H1 (cell line): ENCODE measurements at regions not wholly inside any gene's neighbourhood (a gene's known extent, or its start where the extent isn't known, plus 50 kb on each side); places are given as distances from the start of the nearest gene placed in this dataset.

Source experiments
- CTCF ChIA-PET: fragments of 300-600 bp; sonication (Branson Sonifier 250); formaldehyde crosslinking; loops from one replicate; lab custom pipeline; 2021; ENCODE audit not compliant: partially characterized antibody; lab: Charles Lee
- POLR2A ChIA-PET: fragments of 300-600 bp; sonication (Branson Sonifier 250); formaldehyde crosslinking; loops from one replicate; lab custom pipeline; 2021; ENCODE audit warnings: inconsistent platforms; ENCODE audit not compliant: partially characterized antibody; lab: Charles Lee
- DNase-seq, 2 experiments: peaks; one replicate each; pipeline versions ENCODE4 v3.0.0 to v3.0.0-alpha.2; 2010 to 2022; ENCODE audit warnings: low spot score in 2 of 2, low read depth in 1 of 2, mixed read lengths in 1 of 2
- FAIRE-seq: peaks from 2 replicates; lab custom pipeline; 2011; peaks lifted over from hg19 to GRCh38; lab: Jason Lieb, UNC
- H2AFZ ChIP-seq: 2 replicates; pipeline ENCODE4 v1.8.1; 2012; ENCODE audit warnings: low read length, inconsistent platforms
- H2AK5ac ChIP-seq: 2 replicates; pipeline ENCODE4 v1.6.1; 2013; ENCODE audit warnings: low read depth, low read length
- H2BK120ac ChIP-seq: replicated peaks from 2 replicates; pipeline ENCODE3; 2013; ENCODE audit warnings: low read depth, low read length, inconsistent platforms
- H2BK12ac ChIP-seq: 2 replicates; pipeline ENCODE4 v1.6.1; 2013; ENCODE audit warnings: low read depth, low read length
- H2BK15ac ChIP-seq: 2 replicates; pipeline ENCODE4 v1.6.1; 2013; ENCODE audit warnings: low read length
- H2BK20ac ChIP-seq: 2 replicates; pipeline ENCODE4 v1.6.1; 2013; ENCODE audit warnings: low read length
- H2BK5ac ChIP-seq: 2 replicates; pipeline ENCODE4 v1.6.1; 2013; ENCODE audit warnings: low read depth, low read length
- H3K14ac ChIP-seq: 2 replicates; pipeline ENCODE4 v1.6.1; 2013; ENCODE audit warnings: inconsistent platforms; ENCODE audit not compliant: insufficient read length
- H3K18ac ChIP-seq: 2 replicates; pipeline ENCODE4 v1.6.1; 2013; ENCODE audit warnings: low read length; ENCODE audit errors: extremely low read depth
- H3K23ac ChIP-seq: 2 replicates; pipeline ENCODE4 v1.6.1; 2013; ENCODE audit warnings: inconsistent platforms; ENCODE audit not compliant: insufficient read length
- H3K23me2 ChIP-seq: 2 replicates; pipeline ENCODE4 v1.6.1; 2013; ENCODE audit warnings: low read depth, low read length
- H3K27ac ChIP-seq: 2 replicates; pipeline ENCODE4 v1.6.1; 2011; ENCODE audit warnings: low read depth, low read length, inconsistent platforms
- H3K27me3 ChIP-seq, 4 experiments: replicated peaks in 1 of 4; 1 replicate in 1 of 4; 2 replicates in 3 of 4; pipeline versions ENCODE4 v1.6.1 to v1.8.1; 2011 to 2013; ENCODE audit warnings: low read length in 3 of 4, mild to moderate bottlenecking in 3 of 4, inconsistent platforms in 2 of 4, mixed read lengths in 2 of 4, moderate library complexity in 1 of 4; ENCODE audit not compliant: control insufficient read depth in 3 of 4, insufficient read depth in 3 of 4; ENCODE audit errors: extremely low read depth in 1 of 4
- H3K36me3 ChIP-seq, 4 experiments: 2 replicates each; pipeline versions ENCODE4 v1.6.1 to v1.8.1; 2011 to 2013; ENCODE audit warnings: mild to moderate bottlenecking in 4 of 4, low read length in 3 of 4, moderate library complexity in 2 of 4, control low read depth in 1 of 4, inconsistent platforms in 1 of 4; ENCODE audit not compliant: insufficient read depth in 4 of 4, control insufficient read depth in 2 of 4
- H3K4ac ChIP-seq: replicated peaks from 2 replicates; pipeline ENCODE3; 2013; ENCODE audit warnings: low read length, low read depth, mixed read lengths, inconsistent platforms; ENCODE audit not compliant: insufficient read length
- H3K4me1 ChIP-seq, 4 experiments: replicated peaks in 1 of 4; 1 replicate in 1 of 4; 2 replicates in 3 of 4; pipeline versions ENCODE4 v1.6.1 to v1.8.1; 2011 to 2013; ENCODE audit warnings: low read length in 3 of 4, inconsistent platforms in 2 of 4, mixed read lengths in 1 of 4; ENCODE audit not compliant: insufficient read depth in 4 of 4, control insufficient read depth in 3 of 4
- H3K4me2 ChIP-seq, 2 experiments: 2 replicates each; pipeline versions ENCODE4 v1.6.1 to v1.8.1; 2011 to 2013; ENCODE audit warnings: low read depth in 2 of 2, low read length in 2 of 2, control low read depth in 1 of 2, inconsistent platforms in 1 of 2, mild to moderate bottlenecking in 1 of 2; ENCODE audit not compliant: insufficient read depth in 1 of 2
- H3K4me3 ChIP-seq, 4 experiments: fragments of 200-600, 300-600 bp in 1 of 4; sonication (generic), shearing (Covaris generic), sonication (Bioruptor Twin) in 1 of 4; 2 replicates each; pipeline versions ENCODE4 v1.5.1 to v1.8.1; 2011 to 2016; ENCODE audit warnings: low read length in 4 of 4, low read depth in 3 of 4, control low read depth in 2 of 4, inconsistent platforms in 2 of 4, mild to moderate bottlenecking in 2 of 4, mixed read lengths in 1 of 4, moderate library complexity in 1 of 4; ENCODE audit not compliant: insufficient read depth in 2 of 4; ENCODE audit errors: extremely low read depth in 1 of 4
- H3K56ac ChIP-seq: replicated peaks from 2 replicates; pipeline ENCODE3; 2013; ENCODE audit warnings: low read depth, mild to moderate bottlenecking, mixed read lengths, low read length, inconsistent platforms; ENCODE audit not compliant: insufficient read length
- H3K79me1 ChIP-seq: 2 replicates; pipeline ENCODE4 v1.6.1; 2013; ENCODE audit warnings: low read depth, low read length, control low read depth
- H3K79me2 ChIP-seq, 2 experiments: 2 replicates each; pipeline versions ENCODE4 v1.6.1 to v1.8.1; 2012 to 2013; ENCODE audit warnings: low read length in 2 of 2, mild to moderate bottlenecking in 2 of 2, inconsistent platforms in 1 of 2; ENCODE audit not compliant: insufficient read depth in 2 of 2, control insufficient read depth in 1 of 2
- H3K9ac ChIP-seq, 4 experiments: replicated peaks in 1 of 4; 1 replicate in 1 of 4; 2 replicates in 3 of 4; pipeline versions ENCODE4 v1.6.1 to v1.8.1; 2011 to 2013; ENCODE audit warnings: low read depth in 3 of 4, low read length in 3 of 4, control low read depth in 2 of 4, mild to moderate bottlenecking in 2 of 4, moderate library complexity in 2 of 4, inconsistent platforms in 1 of 4; ENCODE audit errors: extremely low read depth in 1 of 4
- H3K9me3 ChIP-seq, 2 experiments: 2 replicates each; pipeline versions ENCODE4 v1.6.1 to v1.8.1; 2012 to 2013; ENCODE audit warnings: mild to moderate bottlenecking in 2 of 2, moderate library complexity in 2 of 2, control low read depth in 1 of 2, inconsistent platforms in 1 of 2, low read depth in 1 of 2, low read length in 1 of 2, mixed read lengths in 1 of 2; ENCODE audit not compliant: insufficient read depth in 2 of 2
- H4K20me1 ChIP-seq, 2 experiments: replicated peaks in 1 of 2; 2 replicates each; pipeline versions ENCODE3 to v1.8.1; 2011 to 2013; ENCODE audit warnings: inconsistent platforms in 2 of 2, low read length in 2 of 2, mild to moderate bottlenecking in 1 of 2; ENCODE audit not compliant: insufficient read depth in 2 of 2, control insufficient read depth in 1 of 2
- H4K5ac ChIP-seq: 2 replicates; pipeline ENCODE4 v1.6.1; 2013; ENCODE audit warnings: low read length, low read depth, mixed read lengths, inconsistent platforms; ENCODE audit not compliant: insufficient read length
- H4K8ac ChIP-seq: 2 replicates; pipeline ENCODE4 v1.8.0; 2013; ENCODE audit warnings: mild to moderate bottlenecking, moderate library complexity, low read length, inconsistent platforms; ENCODE audit not compliant: insufficient read depth; ENCODE audit errors: extremely low read depth
- H4K91ac ChIP-seq: replicated peaks from 2 replicates; pipeline ENCODE3; 2013; ENCODE audit warnings: low read length, mixed read lengths, inconsistent platforms; ENCODE audit not compliant: insufficient read length
- ASH2L ChIP-seq: fragments of 200-600, 300-600 bp; sonication (generic); IDR thresholded peaks from one replicate; pipeline ENCODE4 v1.7.1; 2017; ENCODE audit warnings: low read length
- BACH1 ChIP-seq: IDR thresholded peaks from 2 replicates; pipeline ENCODE4 v1.6.1; 2012; ENCODE audit warnings: low read length, improper control_type of control experiment
- BCL11A ChIP-seq, 2 experiments: IDR thresholded peaks; one replicate each; pipeline ENCODE4 v1.6.1; 2011; ENCODE audit warnings: low read depth in 2 of 2, low read length in 2 of 2, mild to moderate bottlenecking in 2 of 2
- CHD1 ChIP-seq: IDR thresholded peaks from 2 replicates; pipeline ENCODE4 v1.6.1; 2012; ENCODE audit warnings: low read depth, low read length, improper control_type of control experiment
- EGR1 ChIP-seq: IDR thresholded peaks from 2 replicates; pipeline ENCODE4 v1.6.1; 2011; ENCODE audit warnings: low read depth, low read length, borderline replicate concordance
- GABPA ChIP-seq: IDR thresholded peaks from 2 replicates; pipeline ENCODE4 v1.6.1; 2011; ENCODE audit warnings: mild to moderate bottlenecking, low read length, moderate library complexity, borderline replicate concordance; ENCODE audit not compliant: insufficient read depth
- MAFK ChIP-seq: IDR thresholded peaks from 2 replicates; pipeline ENCODE4 v1.6.1; 2012; ENCODE audit warnings: low read depth, mild to moderate bottlenecking, improper control_type of control experiment, low read length
- POU5F1 ChIP-seq: IDR thresholded peaks from 2 replicates; pipeline ENCODE4 v1.6.1; 2011; ENCODE audit warnings: low read depth, mild to moderate bottlenecking, low read length, moderate library complexity
- RBBP5 ChIP-seq: IDR thresholded peaks from 2 replicates; pipeline ENCODE4 v1.7.1; 2012; ENCODE audit warnings: low read depth, mild to moderate bottlenecking, inconsistent platforms, low read length, moderate library complexity, borderline replicate concordance
- ZNF274 ChIP-seq: IDR thresholded peaks from 2 replicates; pipeline ENCODE4 v1.7.0; 2012; ENCODE audit warnings: low read length, borderline replicate concordance; ENCODE audit errors: extremely low read depth
- WGBS, 2 experiments: shearing (Covaris generic) in 1 of 2; methylation state at CpG; one replicate each; pipeline versions ENCODE4 v1.1.6 to v1.1.7; 2013 to 2015; ENCODE audit warnings: low lambda C conversion rate in 2 of 2, mixed read lengths in 2 of 2, inconsistent platforms in 1 of 2, low coverage in 1 of 2, missing lambda C conversion rate in 1 of 2; ENCODE audit not compliant: insufficient replicate concordance in 2 of 2, insufficient coverage in 1 of 2, insufficient read length in 1 of 2; ENCODE audit errors: extremely low coverage in 1 of 2, missing lambda C conversion rate in 1 of 2; 5-methylcytosine and 5-hydroxymethylcytosine counted together
- TF ChIP-seq, protein P1 (sequence below): IDR thresholded peaks from 2 replicates; pipeline ENCODE4 v1.6.1; 2012; ENCODE audit warnings: inconsistent platforms
- TF ChIP-seq, protein P2 (sequence below): IDR thresholded peaks from 2 replicates; pipeline ENCODE4 v1.6.1; 2011; ENCODE audit warnings: low read length, improper control_type of control experiment
- TF ChIP-seq, protein P3 (sequence below): IDR thresholded peaks from 2 replicates; pipeline ENCODE4 v1.6.1; 2011; ENCODE audit warnings: low read depth, mild to moderate bottlenecking, low read length; ENCODE audit not compliant: insufficient read depth

DNA sequence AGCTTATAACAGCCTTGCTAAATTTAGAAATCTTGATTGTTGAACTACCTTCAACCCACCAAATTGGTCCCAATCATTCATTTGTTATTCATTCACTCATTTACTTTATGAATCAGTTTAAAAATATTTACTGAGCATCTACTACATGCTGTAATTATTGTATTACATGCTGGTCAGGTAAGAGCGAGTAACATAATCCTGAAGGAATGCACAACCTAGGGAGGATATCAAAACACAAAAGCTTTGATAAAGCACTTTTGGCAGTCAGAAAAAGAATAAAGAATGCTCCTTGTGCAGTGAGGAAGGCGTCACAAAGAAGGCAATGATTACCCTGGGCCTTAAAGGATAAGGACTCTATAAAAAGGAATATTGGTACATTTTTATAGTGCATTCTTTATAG lies 518.9 kb upstream of the NR5A2 start:
- peaks cover 0 to 6% (median 2%) of the 10 kb centered on the region in 4 experiments; a peak in 2 of 7 replicates for H3K4me1 ChIP-seq
- no peak overlapping the region for H3K27ac ChIP-seq
- H3K36me3 ChIP-seq: no peaks in the 10 kb centered on the region
- no peaks in the 10 kb centered on the region for H3K79me1 ChIP-seq
- no peaks in the 10 kb centered on the region for H3K27me3 ChIP-seq
- POLR2A ChIA-PET: no interaction called here
- no peak overlapping the region for H2AK5ac ChIP-seq
- H2BK120ac ChIP-seq: no peak overlapping the region
- no peak overlapping the region for H2BK20ac ChIP-seq
- H2AFZ ChIP-seq: no peak overlapping the region
- no peaks in the 10 kb centered on the region for H4K20me1 ChIP-seq
- H4K5ac ChIP-seq: no peak overlapping the region
- no peak overlapping the region for H3K14ac ChIP-seq
- DNase-seq (no peak), FAIRE-seq (no peak)
- H2BK5ac ChIP-seq: no peak overlapping the region
- no peaks in the 10 kb centered on the region for H3K79me2 ChIP-seq
- H3K56ac ChIP-seq: no peak overlapping the region
- H3K23ac ChIP-seq: no peak overlapping the region
- H4K8ac ChIP-seq: no peak overlapping the region
- WGBS, 2 experiments: 85% methylated on average over 2 of the region's 2 CpGs; no CpG with 5 or more reads in 1 of the 2 experiments
- H2BK15ac ChIP-seq: no peak overlapping the region
- H4K91ac ChIP-seq: no peak overlapping the region
- no peak overlapping the region for H3K18ac ChIP-seq
- no peak overlapping the region for H3K9ac ChIP-seq
- H3K4me2 ChIP-seq: no peak overlapping the region
- CTCF ChIA-PET: interaction anchor here (1.0 kb wide), 1 partner anchor 24 kb away, joined by 3 read pairs; no protein-coding TSS in a partner anchor
- H3K4ac ChIP-seq: no peak overlapping the region
- H2BK12ac ChIP-seq: no peak overlapping the region
- H3K4me3 ChIP-seq: no peak overlapping the region
- H3K9me3 ChIP-seq: no peaks in the 10 kb centered on the region
- H3K23me2 ChIP-seq: no peaks in the 10 kb centered on the region
- no peak for TF ChIP-seq BCL11A (IDR thresholded peaks at IDR 0.05; ENCODE audit: low read depth in 2 of 2, low read length in 2 of 2)
- TF ChIP-seq CHD1: no peak
- TF ChIP-seq, protein P1, sequence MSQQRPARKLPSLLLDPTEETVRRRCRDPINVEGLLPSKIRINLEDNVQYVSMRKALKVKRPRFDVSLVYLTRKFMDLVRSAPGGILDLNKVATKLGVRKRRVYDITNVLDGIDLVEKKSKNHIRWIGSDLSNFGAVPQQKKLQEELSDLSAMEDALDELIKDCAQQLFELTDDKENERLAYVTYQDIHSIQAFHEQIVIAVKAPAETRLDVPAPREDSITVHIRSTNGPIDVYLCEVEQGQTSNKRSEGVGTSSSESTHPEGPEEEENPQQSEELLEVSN: no peak
- no peak for TF ChIP-seq ASH2L
- no peak for TF ChIP-seq EGR1
- no peak for TF ChIP-seq ZNF274
- TF ChIP-seq, protein P2, sequence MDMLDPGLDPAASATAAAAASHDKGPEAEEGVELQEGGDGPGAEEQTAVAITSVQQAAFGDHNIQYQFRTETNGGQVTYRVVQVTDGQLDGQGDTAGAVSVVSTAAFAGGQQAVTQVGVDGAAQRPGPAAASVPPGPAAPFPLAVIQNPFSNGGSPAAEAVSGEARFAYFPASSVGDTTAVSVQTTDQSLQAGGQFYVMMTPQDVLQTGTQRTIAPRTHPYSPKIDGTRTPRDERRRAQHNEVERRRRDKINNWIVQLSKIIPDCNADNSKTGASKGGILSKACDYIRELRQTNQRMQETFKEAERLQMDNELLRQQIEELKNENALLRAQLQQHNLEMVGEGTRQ: no peak
- TF ChIP-seq GABPA: no peak
- no peak for TF ChIP-seq BACH1
- TF ChIP-seq POU5F1: no peak
- no peak for TF ChIP-seq MAFK
- TF ChIP-seq, protein P3, sequence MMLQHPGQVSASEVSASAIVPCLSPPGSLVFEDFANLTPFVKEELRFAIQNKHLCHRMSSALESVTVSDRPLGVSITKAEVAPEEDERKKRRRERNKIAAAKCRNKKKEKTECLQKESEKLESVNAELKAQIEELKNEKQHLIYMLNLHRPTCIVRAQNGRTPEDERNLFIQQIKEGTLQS: no peak
- no peak for TF ChIP-seq RBBP5
